Osteoblast (primary cell): ENCODE measurements at regions not wholly inside any gene's neighbourhood (a gene's known extent, or its start where the extent isn't known, plus 50 kb on each side); places are given as distances from the start of the nearest gene placed in this dataset.
"Not testable (repeated sequence)": the region's sequence is repeated elsewhere in the genome, so short reads cannot be mapped to it uniquely, and the experiment has no call there.

ENCODE experiments used
- DNase-seq: peaks from one replicate; pipeline ENCODE4 v3.0.0; 2011; ENCODE audit warnings: low spot score, mixed read lengths; ENCODE audit not compliant: insufficient read length; ENCODE audit errors: missing footprints
- H2AFZ ChIP-seq: 2 replicates; pipeline ENCODE4 v1.6.0; 2011; ENCODE audit warnings: mild to moderate bottlenecking, low read length
- H3K27ac ChIP-seq: 2 replicates; pipeline ENCODE4 v1.5.1; 2011; ENCODE audit warnings: mild to moderate bottlenecking, low read depth, low read length, moderate library complexity
- H3K27me3 ChIP-seq: 2 replicates; pipeline ENCODE4 v1.6.0; 2012; ENCODE audit warnings: mild to moderate bottlenecking, control low read depth, inconsistent platforms, low read length, moderate library complexity; ENCODE audit not compliant: insufficient read depth
- H3K36me3 ChIP-seq: 2 replicates; pipeline ENCODE4 v1.5.1; 2011; ENCODE audit warnings: mild to moderate bottlenecking, low read length, control low read depth, moderate library complexity; ENCODE audit not compliant: insufficient read depth
- H3K4me1 ChIP-seq: 2 replicates; pipeline ENCODE4 v1.5.1; 2011; ENCODE audit warnings: mild to moderate bottlenecking, low read length, control low read depth, moderate library complexity; ENCODE audit not compliant: insufficient read depth
- H3K4me2 ChIP-seq: 2 replicates; pipeline ENCODE4 v1.6.0; 2011; ENCODE audit warnings: mild to moderate bottlenecking, low read length; ENCODE audit not compliant: insufficient read depth
- H3K4me3 ChIP-seq: fragments of 200-600 bp; sonication (generic); 3 replicates; pipeline ENCODE4 v1.5.1; 2012; ENCODE audit warnings: mild to moderate bottlenecking, low read length, inconsistent platforms; ENCODE audit not compliant: insufficient read depth
- H3K79me2 ChIP-seq: 2 replicates; pipeline ENCODE4 v1.6.0; 2012; ENCODE audit warnings: mild to moderate bottlenecking, low read length, control low read depth, inconsistent platforms; ENCODE audit not compliant: insufficient read depth
- H3K9me3 ChIP-seq: 2 replicates; pipeline ENCODE4 v1.5.1; 2011; ENCODE audit warnings: low read depth, low read length, control low read depth
- H4K20me1 ChIP-seq: 2 replicates; pipeline ENCODE4 v1.6.0; 2012; ENCODE audit warnings: mild to moderate bottlenecking, low read length, control low read depth; ENCODE audit not compliant: insufficient read depth
- CTCF ChIP-seq: IDR thresholded peaks from 2 replicates; pipeline ENCODE4 v1.5.1; 2011; ENCODE audit warnings: mild to moderate bottlenecking, low read depth, low read length, moderate library complexity; ENCODE audit errors: extremely low read depth

DNA sequence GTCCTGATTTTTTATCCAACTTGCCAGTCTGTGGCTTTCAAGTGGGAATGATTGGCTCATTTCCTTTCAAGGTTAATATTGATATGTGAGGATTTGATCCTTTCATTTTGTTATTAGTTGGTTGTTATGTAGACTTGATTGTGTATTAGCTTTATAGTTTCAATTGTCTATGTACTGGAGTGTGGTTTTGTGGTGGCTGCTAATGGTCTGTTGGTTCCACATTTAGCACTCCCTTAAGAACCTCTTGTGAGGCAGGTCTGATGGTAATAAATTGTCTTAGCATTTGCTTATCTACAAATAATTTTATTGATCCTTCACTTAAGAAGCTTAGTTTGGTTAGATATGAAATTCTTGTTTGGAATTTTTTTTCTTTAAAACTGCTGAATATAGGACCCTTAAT is 190.6 kb downstream of the CPXCR1 start:
- Histone ChIP-seq H3K4me2 (no peak overlapping the region), H3K4me3 (no peak overlapping the region), H2AFZ (no peak overlapping the region), H3K9me3 (no peaks in the 10 kb centered on the region), H4K20me1 (no peaks in the 10 kb centered on the region), H3K27me3 (no peaks in the 10 kb centered on the region), H3K4me1 (no peaks in the 10 kb centered on the region), H3K79me2 (no peaks in the 10 kb centered on the region), H3K27ac (no peak overlapping the region), H3K36me3 (no peaks in the 10 kb centered on the region)
- no peak for TF ChIP-seq CTCF
- DNase-seq: no peak

- Histone ChIP-seq H3K4me2 (no peak overlapping the region), H3K27ac (no peak overlapping the region), H3K27me3 (no peaks in the 10 kb centered on the region), H3K9me3 (no peaks in the 10 kb centered on the region), H3K4me1 (no peaks in the 10 kb centered on the region), H3K4me3 (no peak overlapping the region), H3K79me2 (no peaks in the 10 kb centered on the region), H3K36me3 (no peaks in the 10 kb centered on the region), H4K20me1 (no peaks in the 10 kb centered on the region), H2AFZ (no peak overlapping the region)
- no peak for DNase-seq
- no peak for TF ChIP-seq CTCF
Measured at GRCh38 chrX:88940904-88941303, 193.9 kb downstream of the CPXCR1 start.

DNA sequence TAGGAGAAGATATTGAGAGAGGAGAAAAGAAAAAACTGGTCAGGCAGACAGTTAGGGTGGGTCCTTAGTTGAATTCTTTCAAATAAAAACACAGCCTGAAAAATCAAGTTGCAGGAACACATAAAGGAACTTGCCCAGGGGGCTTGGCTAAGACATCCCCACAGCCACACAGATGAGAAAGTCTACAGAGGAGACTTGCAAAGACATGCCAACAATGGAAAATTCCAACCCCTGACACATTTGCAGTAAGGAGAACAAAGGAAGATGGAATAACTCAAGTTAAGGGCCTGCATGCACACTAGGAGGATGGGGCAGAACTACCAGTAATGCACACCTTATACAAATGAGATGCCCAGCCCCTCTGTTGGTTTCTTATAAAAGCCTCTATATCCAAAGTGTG is 197.6 kb downstream of the CPXCR1 start:
- Histone ChIP-seq H3K4me2 (no peak overlapping the region), H3K4me3 (no peak overlapping the region), H3K9me3 (no peaks in the 10 kb centered on the region), H3K36me3 (no peaks in the 10 kb centered on the region), H4K20me1 (no peaks in the 10 kb centered on the region), H2AFZ (no peak overlapping the region), H3K27ac (no peak overlapping the region), H3K27me3 (no peaks in the 10 kb centered on the region), H3K4me1 (no peaks in the 10 kb centered on the region), H3K79me2 (no peaks in the 10 kb centered on the region)
- TF ChIP-seq CTCF: no peak
- no peak for DNase-seq

GRCh38 chrX:88956059-88956458 is 209.0 kb downstream of the CPXCR1 start:
- not testable (repeated sequence) for H3K36me3 ChIP-seq, H3K4me3 ChIP-seq, H4K20me1 ChIP-seq, H3K9me3 ChIP-seq, H3K4me2 ChIP-seq, H3K4me1 ChIP-seq, DNase-seq, H2AFZ ChIP-seq, H3K27me3 ChIP-seq, H3K27ac ChIP-seq, H3K79me2 ChIP-seq

DNA sequence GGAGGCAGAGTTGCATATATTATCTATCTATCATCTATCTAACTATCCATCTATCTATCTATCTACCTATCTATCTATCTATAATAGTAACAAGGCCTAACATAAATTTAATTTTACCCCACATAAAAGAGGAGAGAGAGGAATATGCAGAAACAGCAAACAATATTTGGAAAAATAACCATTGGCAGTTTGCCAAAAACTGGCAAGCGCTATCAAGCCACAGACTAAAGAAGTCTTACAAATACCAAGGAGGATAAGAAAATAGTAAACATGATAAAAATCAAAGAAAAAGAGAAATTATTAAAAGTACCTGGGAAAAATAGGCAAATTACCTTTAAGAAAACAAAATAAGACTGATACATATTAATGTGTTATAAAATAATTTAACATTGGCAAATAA is 230.8 kb downstream of the CPXCR1 start:
- H3K27me3 ChIP-seq: no peaks in the 10 kb centered on the region
- H3K4me3 ChIP-seq: no peak overlapping the region
- no peaks in the 10 kb centered on the region for H3K36me3 ChIP-seq
- no peak for TF ChIP-seq CTCF
- no peaks in the 10 kb centered on the region for H3K4me1 ChIP-seq
- H3K9me3 ChIP-seq: no peaks in the 10 kb centered on the region
- H3K27ac ChIP-seq: no peak overlapping the region
- H2AFZ ChIP-seq: no peak overlapping the region
- no peak for DNase-seq
- H3K4me2 ChIP-seq: no peak overlapping the region
- H4K20me1 ChIP-seq: no peaks in the 10 kb centered on the region
- no peaks in the 10 kb centered on the region for H3K79me2 ChIP-seq
